ENCODE measurements at regions not wholly inside any gene's neighbourhood (a gene's known extent, or its start where the extent isn't known, plus 50 kb on each side); places are given as distances from the start of the nearest gene placed in this dataset.

GRCh38 chr16:80233097-80233835, 307.5 kb upstream of the DYNLRB2 start:
- DNase-seq: no peak
- no peaks in the 10 kb centered on the region for H3K27me3 ChIP-seq
- H3K27ac ChIP-seq: no peak overlapping the region
- no peak overlapping the region for H3K4me3 ChIP-seq
- TF ChIP-seq CTCF (IDR thresholded peaks at IDR 0.05): no peak
- intact Hi-C loops (cut with DNase I; ENCODE audit: low total_unique reads): no loop called here
- no peaks in the 10 kb centered on the region for H3K36me3 ChIP-seq
- no peaks in the 10 kb centered on the region for H3K9me3 ChIP-seq
- peaks cover 0 to 26% (median 4%) of the 10 kb centered on the region in 4 donors for H3K4me1 ChIP-seq

GRCh38 chr16:80231888-80232287, 308.9 kb upstream of the DYNLRB2 start:
- H3K4me1 ChIP-seq: peaks cover 0 to 26% (median 4%) of the 10 kb centered on the region in 4 donors
- H3K36me3 ChIP-seq: no peaks in the 10 kb centered on the region
- H3K9me3 ChIP-seq: no peaks in the 10 kb centered on the region
- H3K27me3 ChIP-seq: no peaks in the 10 kb centered on the region
- H3K4me3 ChIP-seq: no peak overlapping the region
- intact Hi-C loops (cut with DNase I; ENCODE audit: low total_unique reads): no loop called here
- no peak overlapping the region for H3K27ac ChIP-seq
- DNase-seq: no peak
- no peak for TF ChIP-seq CTCF (IDR thresholded peaks at IDR 0.05)

GRCh38 chr16:80231121-80231520, 309.7 kb upstream of the DYNLRB2 start:
- Histone ChIP-seq H3K36me3 (no peaks in the 10 kb centered on the region), H3K4me1 (peaks cover 0 to 26% (median 4%) of the 10 kb centered on the region in 4 donors), H3K4me3 (no peak overlapping the region), H3K27me3 (no peaks in the 10 kb centered on the region), H3K9me3 (peaks cover 0 to 8% (median 7%) of the 10 kb centered on the region in 3 donors), H3K27ac (no peak overlapping the region)
- no peak for TF ChIP-seq CTCF (IDR thresholded peaks at IDR 0.05)
- no peak for DNase-seq
- intact Hi-C loops (cut with DNase I; ENCODE audit: low total_unique reads): no loop called here

DNA sequence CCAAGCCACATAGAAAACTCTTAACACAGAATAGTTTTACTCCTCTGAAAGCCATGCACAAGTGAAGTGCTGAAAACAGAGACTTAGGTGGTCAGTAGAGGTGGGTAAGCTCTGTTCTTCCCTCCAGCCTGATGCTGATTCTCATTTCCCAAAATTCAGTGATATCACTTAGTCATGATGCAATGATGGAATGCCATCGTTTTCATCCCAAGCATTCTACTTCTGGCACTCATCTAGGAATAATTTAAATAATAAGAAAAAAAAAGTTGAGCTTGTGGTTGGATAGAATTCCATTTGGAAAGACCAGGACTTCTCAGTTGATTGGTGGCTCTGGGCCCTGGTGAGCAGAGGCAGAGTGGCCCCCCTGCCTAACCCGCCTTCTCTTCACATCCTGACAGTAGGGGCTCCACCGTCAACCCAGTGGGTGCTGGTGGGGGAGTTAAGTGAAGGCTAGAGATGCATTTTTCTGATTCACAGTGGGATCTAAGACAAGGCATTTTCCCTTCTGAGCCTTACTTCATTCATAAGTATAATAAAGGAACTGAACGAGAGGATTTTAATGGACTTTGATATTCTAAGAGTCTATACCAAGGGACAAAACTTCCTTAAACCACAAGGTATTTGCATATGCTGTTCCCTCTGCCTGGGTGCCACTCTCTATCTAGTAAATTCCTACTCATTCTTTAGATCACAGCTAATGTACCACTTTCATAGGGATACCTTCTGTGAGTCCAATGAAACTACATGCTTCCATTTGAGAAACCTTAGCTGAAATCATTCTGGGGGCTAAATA, 310.3 kb upstream of the DYNLRB2 start:
- intact Hi-C loops (cut with DNase I; ENCODE audit: low total_unique reads): no loop called here
- DNase-seq: no peak
- H3K9me3 ChIP-seq: peaks cover 0 to 9% (median 8%) of the 10 kb centered on the region in 3 donors
- no peak for TF ChIP-seq CTCF (IDR thresholded peaks at IDR 0.05)
- H3K4me3 ChIP-seq: no peak overlapping the region
- no peaks in the 10 kb centered on the region for H3K36me3 ChIP-seq
- H3K4me1 ChIP-seq: peaks cover 0 to 26% (median 4%) of the 10 kb centered on the region in 4 donors
- H3K27ac ChIP-seq: no peak overlapping the region
- no peaks in the 10 kb centered on the region for H3K27me3 ChIP-seq

DNA sequence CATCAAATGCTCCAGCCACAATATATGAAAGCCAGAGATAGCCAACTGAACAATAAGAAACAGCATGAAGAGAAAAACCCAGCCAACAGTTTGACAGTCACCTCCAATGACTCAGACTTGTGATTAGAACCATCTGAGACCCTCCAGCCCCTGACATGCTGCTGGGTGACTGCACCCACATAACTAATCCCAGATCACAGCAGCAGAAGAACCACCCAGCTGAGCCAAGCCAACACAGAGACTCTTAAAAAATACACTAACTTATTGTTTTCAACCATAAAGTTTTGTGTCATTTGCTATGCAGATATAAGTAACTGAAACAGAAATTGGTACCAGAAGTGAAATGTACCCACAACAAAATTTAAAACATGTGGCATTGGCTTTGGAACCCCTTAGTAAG, 314.3 kb upstream of the DYNLRB2 start:
- no peaks in the 10 kb centered on the region for H3K27me3 ChIP-seq
- H3K36me3 ChIP-seq: no peaks in the 10 kb centered on the region
- no peak overlapping the region for H3K27ac ChIP-seq
- no peak for TF ChIP-seq CTCF (IDR thresholded peaks at IDR 0.05)
- peaks cover 0 to 18% (median 3%) of the 10 kb centered on the region in 4 donors for H3K4me1 ChIP-seq
- no peak for DNase-seq
- intact Hi-C loops (cut with DNase I; ENCODE audit: low total_unique reads): no loop called here
- peaks cover 0 to 9% (median 8%) of the 10 kb centered on the region in 3 donors for H3K9me3 ChIP-seq
- H3K4me3 ChIP-seq: no peak overlapping the region
